ENCODE measurements at regions not wholly inside any gene's neighbourhood (a gene's known extent, or its start where the extent isn't known, plus 50 kb on each side); places are given as distances from the start of the nearest gene placed in this dataset.

GRCh38 chr18:73235921-73236320 lies 368.1 kb upstream of the NETO1 start:
- H3K9me3 ChIP-seq (replicated peaks): no peaks in the 10 kb centered on the region
- no peak for TF ChIP-seq CTCF (IDR thresholded peaks at IDR 0.05; ENCODE audit: borderline replicate concordance)
- no peaks in the 10 kb centered on the region for H3K36me3 ChIP-seq
- H3K27ac ChIP-seq (replicated peaks): no peak overlapping the region
- intact Hi-C loops (cut with micrococcal nuclease): no loop called here
- no peaks in the 10 kb centered on the region for H3K27me3 ChIP-seq (ENCODE audit: low read depth)
- no peaks in the 10 kb centered on the region for H3K4me1 ChIP-seq
- no peak overlapping the region for H3K4me3 ChIP-seq
- DNase-seq: no peak

GRCh38 chr18:73235491-73235890 lies 367.7 kb upstream of the NETO1 start:
- intact Hi-C loops (cut with micrococcal nuclease): no loop called here
- no peaks in the 10 kb centered on the region for H3K27me3 ChIP-seq (ENCODE audit: low read depth)

GRCh38 chr18:73232933-73233332 lies 365.1 kb upstream of the NETO1 start:
- TF ChIP-seq CTCF (IDR thresholded peaks at IDR 0.05; ENCODE audit: borderline replicate concordance): no peak
- intact Hi-C loops (cut with micrococcal nuclease): no loop called here
- no peaks in the 10 kb centered on the region for H3K4me1 ChIP-seq

More at GRCh38 chr18:73235491-73235890, 367.7 kb upstream of the NETO1 start:
- Histone ChIP-seq H3K36me3 (no peaks in the 10 kb centered on the region), H3K4me3 (no peak overlapping the region), H3K27ac (replicated peaks) (no peak overlapping the region), H3K4me1 (no peaks in the 10 kb centered on the region), H3K9me3 (replicated peaks) (no peaks in the 10 kb centered on the region)
- no peak for DNase-seq
- no peak for TF ChIP-seq CTCF (IDR thresholded peaks at IDR 0.05; ENCODE audit: borderline replicate concordance)

GRCh38 chr18:73220663-73221062 lies 352.9 kb upstream of the NETO1 start:
- intact Hi-C loops (cut with micrococcal nuclease): no loop called here

More at GRCh38 chr18:73232933-73233332, 365.1 kb upstream of the NETO1 start:
- no peak for DNase-seq
- Histone ChIP-seq H3K27ac (replicated peaks) (no peak overlapping the region), H3K9me3 (replicated peaks) (no peaks in the 10 kb centered on the region), H3K4me3 (no peak overlapping the region), H3K36me3 (no peaks in the 10 kb centered on the region), H3K27me3 (ENCODE audit: low read depth) (no peaks in the 10 kb centered on the region)

GRCh38 chr18:73218293-73218692 lies 350.5 kb upstream of the NETO1 start:
- no peaks in the 10 kb centered on the region for H3K36me3 ChIP-seq
- intact Hi-C loops (cut with micrococcal nuclease): no loop called here
- DNase-seq: no peak
- no peak for TF ChIP-seq CTCF (IDR thresholded peaks at IDR 0.05; ENCODE audit: borderline replicate concordance)
- H3K27me3 ChIP-seq (ENCODE audit: low read depth): no peaks in the 10 kb centered on the region
- H3K9me3 ChIP-seq (replicated peaks): peaks cover 52% of the 10 kb centered on the region
- H3K4me3 ChIP-seq: no peak overlapping the region
- no peak overlapping the region for H3K27ac ChIP-seq (replicated peaks)
- H3K4me1 ChIP-seq: no peaks in the 10 kb centered on the region

More at GRCh38 chr18:73220663-73221062, 352.9 kb upstream of the NETO1 start:
- Histone ChIP-seq H3K36me3 (no peaks in the 10 kb centered on the region), H3K9me3 (replicated peaks) (peaks cover 56% of the 10 kb centered on the region), H3K4me3 (no peak overlapping the region), H3K4me1 (no peaks in the 10 kb centered on the region), H3K27me3 (ENCODE audit: low read depth) (no peaks in the 10 kb centered on the region), H3K27ac (replicated peaks) (no peak overlapping the region)
- TF ChIP-seq CTCF (IDR thresholded peaks at IDR 0.05; ENCODE audit: borderline replicate concordance): no peak
- no peak for DNase-seq

GRCh38 chr18:73214970-73215369 lies 347.2 kb upstream of the NETO1 start:
- Histone ChIP-seq H3K36me3 (no peaks in the 10 kb centered on the region), H3K4me1 (no peaks in the 10 kb centered on the region), H3K9me3 (replicated peaks) (peaks cover 25% of the 10 kb centered on the region), H3K27me3 (ENCODE audit: low read depth) (no peaks in the 10 kb centered on the region), H3K4me3 (no peak overlapping the region), H3K27ac (replicated peaks) (no peak overlapping the region)
- TF ChIP-seq CTCF (IDR thresholded peaks at IDR 0.05; ENCODE audit: borderline replicate concordance): no peak
- intact Hi-C loops (cut with micrococcal nuclease): no loop called here
- DNase-seq: no peak

Data from left ventricle myocardium inferior (tissue), 1 donor.